Kidney (tissue), 13 donors: ENCODE measurements at regions not wholly inside any gene's neighbourhood (a gene's known extent, or its start where the extent isn't known, plus 50 kb on each side); places are given as distances from the start of the nearest gene placed in this dataset.

Experiments
- DNase-seq, 5 donors: peaks; one replicate each; pipeline ENCODE4 v3.0.0-alpha.2; 2013 to 2020
- FAIRE-seq: peaks from 2 replicates; lab custom pipeline; 2012; peaks lifted over from hg19 to GRCh38; lab: Jason Lieb, UNC
- H3K27ac ChIP-seq, 2 donors: one replicate each; pipeline ENCODE4 v1.7.0; 2013; ENCODE audit warnings: low read depth in 2 of 2, low read length in 2 of 2, inconsistent platforms in 1 of 2
- H3K27me3 ChIP-seq: one replicate; pipeline ENCODE4 v1.7.1; 2013; ENCODE audit warnings: low read length, inconsistent platforms; ENCODE audit not compliant: control insufficient read depth, insufficient read depth
- H3K36me3 ChIP-seq, 3 donors: one replicate each; pipeline versions ENCODE4 v1.7.0 to v1.7.1; 2013; ENCODE audit warnings: low read length in 3 of 3, control low read depth in 1 of 3, inconsistent platforms in 1 of 3; ENCODE audit not compliant: insufficient read depth in 3 of 3, control insufficient read depth in 2 of 3
- H3K4me1 ChIP-seq, 3 donors: one replicate each; pipeline versions ENCODE4 v1.7.0 to v1.7.1; 2013; ENCODE audit warnings: low read length in 3 of 3, inconsistent platforms in 1 of 3, low read depth in 1 of 3; ENCODE audit not compliant: control insufficient read depth in 2 of 3, insufficient read depth in 2 of 3
- H3K4me3 ChIP-seq, 3 donors: one replicate each; pipeline versions ENCODE4 v1.7.0 to v1.8.1; 2013; ENCODE audit warnings: low read length in 3 of 3, control low read depth in 1 of 3, inconsistent platforms in 1 of 3
- H3K9ac ChIP-seq, 3 donors: one replicate each; pipeline versions ENCODE4 v1.7.0 to v1.7.1; 2013; ENCODE audit warnings: low read length in 3 of 3, control low read depth in 1 of 3, inconsistent platforms in 1 of 3
- H3K9me3 ChIP-seq, 3 donors: one replicate each; pipeline versions ENCODE4 v1.7.0 to v1.7.1; 2013; ENCODE audit warnings: low read length in 3 of 3, control low read depth in 1 of 3, inconsistent platforms in 1 of 3; ENCODE audit not compliant: control insufficient read depth in 2 of 3, insufficient read depth in 1 of 3
- CTCF ChIP-seq: IDR thresholded peaks from 3 replicates; pipeline ENCODE4 v1.5.1; 2012; ENCODE audit warnings: mild to moderate bottlenecking, moderate library complexity, borderline replicate concordance; ENCODE audit not compliant: insufficient read depth; ENCODE audit errors: extremely low read depth
- intact Hi-C: fragments of 100-400 bp; cut with DNase I; formaldehyde crosslinking; loops from one replicate; pipeline ENCODE4 v1.11.1; 2022
- donor health status: control.
- donor health status: control.
- donor health status: control.
- donor health status: control.
- donor health status: control.
- donor health status: DM: yes; HTN: yes; CAD: no.
- donor health status: Normal renal cell carcinoma (clear cell type).

GRCh38 chr14:27392153-27392552, 794.3 kb upstream of the NOVA1 start:
- FAIRE-seq (no peak), DNase-seq (no peak)
- H3K36me3 ChIP-seq = no peaks in the 10 kb centered on the region
- no peak for TF ChIP-seq CTCF
- H3K4me3 ChIP-seq = no peak overlapping the region
- intact Hi-C loops = no loop called here
- H3K27ac ChIP-seq = no peak overlapping the region
- H3K4me1 ChIP-seq = no peaks in the 10 kb centered on the region
- no peaks in the 10 kb centered on the region for H3K27me3 ChIP-seq
- no peak overlapping the region for H3K9ac ChIP-seq
- H3K9me3 ChIP-seq = no peaks in the 10 kb centered on the region

GRCh38 chr14:27409944-27410343, 812.1 kb upstream of the NOVA1 start:
- no peak overlapping the region for H3K27ac ChIP-seq
- intact Hi-C loops = no loop called here
- H3K4me1 ChIP-seq = no peaks in the 10 kb centered on the region
- no peak for TF ChIP-seq CTCF
- no peaks in the 10 kb centered on the region for H3K27me3 ChIP-seq
- H3K9ac ChIP-seq = no peak overlapping the region
- no peak for DNase-seq
- no peaks in the 10 kb centered on the region for H3K9me3 ChIP-seq
- H3K36me3 ChIP-seq = no peaks in the 10 kb centered on the region
- no peak for FAIRE-seq
- H3K4me3 ChIP-seq = no peak overlapping the region

- no peak overlapping the region for H3K27ac ChIP-seq
- no peaks in the 10 kb centered on the region for H3K4me1 ChIP-seq
- H3K4me3 ChIP-seq = no peak overlapping the region
- H3K9ac ChIP-seq = no peak overlapping the region
- intact Hi-C loops = no loop called here
- DNase-seq (no peak), FAIRE-seq (no peak)
- H3K9me3 ChIP-seq = no peaks in the 10 kb centered on the region
- no peak for TF ChIP-seq CTCF
- no peaks in the 10 kb centered on the region for H3K27me3 ChIP-seq
- no peaks in the 10 kb centered on the region for H3K36me3 ChIP-seq
These were observed 813.1 kb upstream of the NOVA1 start for GRCh38 chr14:27410981-27411380.

GRCh38 chr14:27427796-27428195, 830.0 kb upstream of the NOVA1 start:
- H3K4me1 ChIP-seq = no peaks in the 10 kb centered on the region
- TF ChIP-seq CTCF = no peak

More at GRCh38 chr14:27427796-27428195, 830.0 kb upstream of the NOVA1 start:
- H3K36me3 ChIP-seq = no peaks in the 10 kb centered on the region
- intact Hi-C loops = no loop called here
- H3K27ac ChIP-seq = no peak overlapping the region
- DNase-seq (no peak), FAIRE-seq (no peak)
- no peak overlapping the region for H3K4me3 ChIP-seq
- no peaks in the 10 kb centered on the region for H3K27me3 ChIP-seq
- no peaks in the 10 kb centered on the region for H3K9me3 ChIP-seq
- no peak overlapping the region for H3K9ac ChIP-seq
